ENCODE measurements at regions not wholly inside any gene's neighbourhood (a gene's known extent, or its start where the extent isn't known, plus 50 kb on each side); places are given as distances from the start of the nearest gene placed in this dataset.
"Not testable (repeated sequence)": the region's sequence is repeated elsewhere in the genome, so short reads cannot be mapped to it uniquely, and the experiment has no call there.

GRCh38 chr10:21449288-21449966 lies 76.1 kb downstream of the SKIDA1 start:
- TF ChIP-seq CTCF (IDR thresholded peaks at IDR 0.05; ENCODE audit: extremely low read depth, low read depth, low read length): no peak
- DNase-seq (ENCODE audit: insufficient read length, low spot score, missing footprints): no peak
- Histone ChIP-seq H3K27me3 (ENCODE audit: insufficient read depth, low read length) (no peaks in the 10 kb centered on the region), H3K4me1 (ENCODE audit: insufficient read depth, low read length) (no peaks in the 10 kb centered on the region), H4K20me1 (ENCODE audit: insufficient read depth, low read length) (no peaks in the 10 kb centered on the region), H3K4me3 (ENCODE audit: insufficient read depth, low read length) (no peak overlapping the region), H3K79me2 (ENCODE audit: insufficient read depth, low read length) (no peaks in the 10 kb centered on the region), H3K9me3 (ENCODE audit: low read depth, low read length) (no peaks in the 10 kb centered on the region), H3K4me2 (ENCODE audit: insufficient read depth, low read length) (no peak overlapping the region), H3K36me3 (ENCODE audit: insufficient read depth, low read length) (no peaks in the 10 kb centered on the region), H2AFZ (ENCODE audit: low read length) (no peak overlapping the region), H3K27ac (ENCODE audit: low read depth, low read length) (no peak overlapping the region)

DNA sequence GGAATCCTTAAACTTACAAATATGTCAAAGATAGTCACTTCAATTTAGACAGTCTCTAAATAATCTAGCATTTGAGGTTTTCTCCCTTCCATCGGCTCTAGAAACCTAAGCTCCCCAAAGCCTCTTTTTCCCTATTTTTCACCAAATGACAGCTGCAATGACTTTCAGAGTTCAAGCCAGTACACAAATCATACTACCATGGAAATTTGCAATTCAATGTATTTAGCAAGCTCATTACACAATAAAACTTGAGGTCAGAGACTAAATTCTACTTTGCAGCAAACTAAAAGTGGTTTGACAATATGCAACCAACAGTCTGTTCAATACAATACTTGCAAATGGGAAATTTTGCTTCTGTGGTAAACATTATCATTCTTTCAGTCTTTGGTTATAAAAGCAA lies 80.3 kb downstream of the SKIDA1 start:
- no peaks in the 10 kb centered on the region for H3K27me3 ChIP-seq (ENCODE audit: insufficient read depth, low read length)
- H4K20me1 ChIP-seq (ENCODE audit: insufficient read depth, low read length): no peaks in the 10 kb centered on the region
- no peak for TF ChIP-seq CTCF (IDR thresholded peaks at IDR 0.05; ENCODE audit: extremely low read depth, low read depth, low read length)
- DNase-seq (ENCODE audit: insufficient read length, low spot score, missing footprints): no peak
- H2AFZ ChIP-seq (ENCODE audit: low read length): no peak overlapping the region
- no peaks in the 10 kb centered on the region for H3K36me3 ChIP-seq (ENCODE audit: insufficient read depth, low read length)
- H3K4me1 ChIP-seq (ENCODE audit: insufficient read depth, low read length): no peaks in the 10 kb centered on the region
- H3K9me3 ChIP-seq (ENCODE audit: low read depth, low read length): no peaks in the 10 kb centered on the region
- no peak overlapping the region for H3K4me3 ChIP-seq (ENCODE audit: insufficient read depth, low read length)
- H3K4me2 ChIP-seq (ENCODE audit: insufficient read depth, low read length): no peak overlapping the region
- H3K79me2 ChIP-seq (ENCODE audit: insufficient read depth, low read length): no peaks in the 10 kb centered on the region
- H3K27ac ChIP-seq (ENCODE audit: low read depth, low read length): no peak overlapping the region

- Histone ChIP-seq H3K27me3 (ENCODE audit: insufficient read depth, low read length) (no peaks in the 10 kb centered on the region), H3K4me1 (ENCODE audit: insufficient read depth, low read length) (no peaks in the 10 kb centered on the region), H3K79me2 (ENCODE audit: insufficient read depth, low read length) (no peaks in the 10 kb centered on the region), H3K4me3 (ENCODE audit: insufficient read depth, low read length) (no peak overlapping the region), H3K36me3 (ENCODE audit: insufficient read depth, low read length) (no peaks in the 10 kb centered on the region), H3K27ac (ENCODE audit: low read depth, low read length) (no peak overlapping the region), H3K9me3 (ENCODE audit: low read depth, low read length) (no peaks in the 10 kb centered on the region), H2AFZ (ENCODE audit: low read length) (no peak overlapping the region), H3K4me2 (ENCODE audit: insufficient read depth, low read length) (no peak overlapping the region), H4K20me1 (ENCODE audit: insufficient read depth, low read length) (no peaks in the 10 kb centered on the region)
- no peak for DNase-seq (ENCODE audit: insufficient read length, low spot score, missing footprints)
- no peak for TF ChIP-seq CTCF (IDR thresholded peaks at IDR 0.05; ENCODE audit: extremely low read depth, low read depth, low read length)
These were observed 83.9 kb downstream of the SKIDA1 start for GRCh38 chr10:21441625-21442024.

DNA sequence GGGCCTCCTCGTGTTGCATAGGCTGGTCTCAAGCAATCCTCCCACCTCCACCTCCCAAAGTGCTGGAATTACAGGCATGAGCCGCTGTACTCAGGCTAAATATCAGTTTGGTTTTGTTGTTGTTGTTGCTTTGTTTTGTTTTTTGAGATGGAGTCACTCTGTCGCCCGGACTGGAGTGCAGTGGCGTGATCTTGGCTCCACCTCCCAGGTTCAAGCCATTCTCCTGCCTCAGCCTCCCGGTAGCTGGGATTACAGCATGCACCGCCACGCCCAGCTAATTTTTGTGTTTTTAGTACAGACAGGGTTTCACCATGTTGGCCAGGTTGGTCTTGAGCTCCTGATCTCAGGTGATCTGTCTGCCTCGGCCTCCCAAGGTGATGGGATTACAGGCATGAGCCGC lies 86.6 kb downstream of the SKIDA1 start:
- not testable (repeated sequence) for H4K20me1 ChIP-seq (ENCODE audit: insufficient read depth, low read length); H3K4me1 ChIP-seq (ENCODE audit: insufficient read depth, low read length); H3K9me3 ChIP-seq (ENCODE audit: low read depth, low read length); H3K27ac ChIP-seq (ENCODE audit: low read depth, low read length); H3K36me3 ChIP-seq (ENCODE audit: insufficient read depth, low read length); H3K4me3 ChIP-seq (ENCODE audit: insufficient read depth, low read length); H3K27me3 ChIP-seq (ENCODE audit: insufficient read depth, low read length); H2AFZ ChIP-seq (ENCODE audit: low read length); DNase-seq (ENCODE audit: insufficient read length, low spot score, missing footprints); H3K4me2 ChIP-seq (ENCODE audit: insufficient read depth, low read length); H3K79me2 ChIP-seq (ENCODE audit: insufficient read depth, low read length)
